ENCODE measurements at regions not wholly inside any gene's neighbourhood (a gene's known extent, or its start where the extent isn't known, plus 50 kb on each side); places are given as distances from the start of the nearest gene placed in this dataset.

- no peak for TF ChIP-seq SP1 (CRISPR knock-in tag; conservative IDR thresholded peaks at IDR 0.05)
- no peak for TF ChIP-seq CTCF (IDR thresholded peaks at IDR 0.05)
- TF ChIP-seq TCF7 (CRISPR knock-in tag; IDR thresholded peaks at IDR 0.05; ENCODE audit: low read depth): no peak
- no peak for TF ChIP-seq ATF2 (CRISPR knock-in tag; IDR thresholded peaks at IDR 0.05; ENCODE audit: borderline replicate concordance, low read depth)
- TF ChIP-seq FOXP1 (CRISPR knock-in tag; IDR thresholded peaks at IDR 0.05; ENCODE audit: borderline replicate concordance): no peak
These were observed 71.5 kb upstream of the ANXA1 start for GRCh38 chr9:73080110-73080694.

All from WTC11 (cell line).